ENCODE measurements at regions not wholly inside any gene's neighbourhood (a gene's known extent, or its start where the extent isn't known, plus 50 kb on each side); places are given as distances from the start of the nearest gene placed in this dataset.

DNA sequence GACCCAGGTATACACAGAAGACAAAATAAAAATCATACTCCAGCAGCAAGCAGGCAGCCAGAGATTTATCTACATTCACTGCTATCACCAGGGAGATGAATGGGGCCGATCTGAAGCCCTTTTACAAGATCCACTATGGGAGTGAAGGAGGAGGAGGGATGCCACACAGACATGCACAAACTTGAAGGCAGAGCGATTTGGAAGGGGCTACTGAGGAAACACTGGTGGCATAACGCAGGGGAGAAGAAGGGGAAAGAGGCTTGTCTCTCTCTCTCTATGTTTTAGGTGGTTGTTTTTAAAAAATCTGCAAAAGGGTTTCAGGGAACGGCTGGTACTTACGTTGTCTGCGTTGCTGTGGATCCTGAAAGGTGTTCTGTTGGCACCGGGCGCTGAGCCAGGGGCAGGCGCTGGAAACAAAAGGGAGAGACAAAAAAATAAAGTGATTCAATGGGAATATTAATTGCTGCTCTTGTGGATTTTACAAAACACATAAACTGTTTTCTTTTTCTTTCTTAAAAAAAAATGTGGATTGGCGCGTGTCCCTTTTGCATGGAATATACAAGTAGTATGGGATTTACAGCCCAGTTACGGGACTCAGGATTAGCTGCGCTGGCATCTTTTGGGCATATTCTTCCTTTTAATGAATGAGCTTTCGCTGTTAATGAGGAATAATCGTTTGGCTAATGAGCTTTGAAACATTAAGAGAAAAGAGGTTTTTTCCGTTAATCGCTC is 255.3 kb upstream of the PMFBP1 start:
- TF ChIP-seq, protein P1, sequence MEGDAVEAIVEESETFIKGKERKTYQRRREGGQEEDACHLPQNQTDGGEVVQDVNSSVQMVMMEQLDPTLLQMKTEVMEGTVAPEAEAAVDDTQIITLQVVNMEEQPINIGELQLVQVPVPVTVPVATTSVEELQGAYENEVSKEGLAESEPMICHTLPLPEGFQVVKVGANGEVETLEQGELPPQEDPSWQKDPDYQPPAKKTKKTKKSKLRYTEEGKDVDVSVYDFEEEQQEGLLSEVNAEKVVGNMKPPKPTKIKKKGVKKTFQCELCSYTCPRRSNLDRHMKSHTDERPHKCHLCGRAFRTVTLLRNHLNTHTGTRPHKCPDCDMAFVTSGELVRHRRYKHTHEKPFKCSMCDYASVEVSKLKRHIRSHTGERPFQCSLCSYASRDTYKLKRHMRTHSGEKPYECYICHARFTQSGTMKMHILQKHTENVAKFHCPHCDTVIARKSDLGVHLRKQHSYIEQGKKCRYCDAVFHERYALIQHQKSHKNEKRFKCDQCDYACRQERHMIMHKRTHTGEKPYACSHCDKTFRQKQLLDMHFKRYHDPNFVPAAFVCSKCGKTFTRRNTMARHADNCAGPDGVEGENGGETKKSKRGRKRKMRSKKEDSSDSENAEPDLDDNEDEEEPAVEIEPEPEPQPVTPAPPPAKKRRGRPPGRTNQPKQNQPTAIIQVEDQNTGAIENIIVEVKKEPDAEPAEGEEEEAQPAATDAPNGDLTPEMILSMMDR (IDR thresholded peaks at IDR 0.05; ENCODE audit: insufficient read depth, low read length): no peak
- TF ChIP-seq POLR2AphosphoS5 (IDR thresholded peaks at IDR 0.05; ENCODE audit: low read depth) (no peak), GABPA (IDR thresholded peaks at IDR 0.05; ENCODE audit: low read depth) (no peak), SPI1 (IDR thresholded peaks at IDR 0.05; ENCODE audit: borderline replicate concordance, low read depth) (no peak)
- TF ChIP-seq, protein P2, sequence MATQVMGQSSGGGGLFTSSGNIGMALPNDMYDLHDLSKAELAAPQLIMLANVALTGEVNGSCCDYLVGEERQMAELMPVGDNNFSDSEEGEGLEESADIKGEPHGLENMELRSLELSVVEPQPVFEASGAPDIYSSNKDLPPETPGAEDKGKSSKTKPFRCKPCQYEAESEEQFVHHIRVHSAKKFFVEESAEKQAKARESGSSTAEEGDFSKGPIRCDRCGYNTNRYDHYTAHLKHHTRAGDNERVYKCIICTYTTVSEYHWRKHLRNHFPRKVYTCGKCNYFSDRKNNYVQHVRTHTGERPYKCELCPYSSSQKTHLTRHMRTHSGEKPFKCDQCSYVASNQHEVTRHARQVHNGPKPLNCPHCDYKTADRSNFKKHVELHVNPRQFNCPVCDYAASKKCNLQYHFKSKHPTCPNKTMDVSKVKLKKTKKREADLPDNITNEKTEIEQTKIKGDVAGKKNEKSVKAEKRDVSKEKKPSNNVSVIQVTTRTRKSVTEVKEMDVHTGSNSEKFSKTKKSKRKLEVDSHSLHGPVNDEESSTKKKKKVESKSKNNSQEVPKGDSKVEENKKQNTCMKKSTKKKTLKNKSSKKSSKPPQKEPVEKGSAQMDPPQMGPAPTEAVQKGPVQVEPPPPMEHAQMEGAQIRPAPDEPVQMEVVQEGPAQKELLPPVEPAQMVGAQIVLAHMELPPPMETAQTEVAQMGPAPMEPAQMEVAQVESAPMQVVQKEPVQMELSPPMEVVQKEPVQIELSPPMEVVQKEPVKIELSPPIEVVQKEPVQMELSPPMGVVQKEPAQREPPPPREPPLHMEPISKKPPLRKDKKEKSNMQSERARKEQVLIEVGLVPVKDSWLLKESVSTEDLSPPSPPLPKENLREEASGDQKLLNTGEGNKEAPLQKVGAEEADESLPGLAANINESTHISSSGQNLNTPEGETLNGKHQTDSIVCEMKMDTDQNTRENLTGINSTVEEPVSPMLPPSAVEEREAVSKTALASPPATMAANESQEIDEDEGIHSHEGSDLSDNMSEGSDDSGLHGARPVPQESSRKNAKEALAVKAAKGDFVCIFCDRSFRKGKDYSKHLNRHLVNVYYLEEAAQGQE (IDR thresholded peaks at IDR 0.05; ENCODE audit: insufficient replicate concordance, low read depth): no peak

Data from HL-60 (cell line).